Lower leg skin (tissue), 3 donors: ENCODE measurements at regions not wholly inside any gene's neighbourhood (a gene's known extent, or its start where the extent isn't known, plus 50 kb on each side); places are given as distances from the start of the nearest gene placed in this dataset.

ENCODE experiments used
- CTCF ChIP-seq, 3 donors: fragments of 450-650 bp; IDR thresholded peaks; one replicate each; pipeline ENCODE4 v1.5.1; 2016; ENCODE audit warnings: antibody characterized with exemption in 3 of 3, mild to moderate bottlenecking in 3 of 3, moderate library complexity in 2 of 3
- POLR2A ChIP-seq, 2 donors: fragments of 450-650 bp; IDR thresholded peaks; one replicate each; pipeline ENCODE4 v1.6.1; 2016 to 2017; ENCODE audit warnings: antibody characterized with exemption in 2 of 2, mild to moderate bottlenecking in 1 of 2, moderate library complexity in 1 of 2

GRCh38 chr2:200226451-200227426 is 79.8 kb upstream of the SPATS2L start:
- TF ChIP-seq CTCF (IDR thresholded peaks at IDR 0.05): no peak
- no peak for TF ChIP-seq POLR2A (IDR thresholded peaks at IDR 0.05)
